B cell (primary cell): ENCODE measurements at regions not wholly inside any gene's neighbourhood (a gene's known extent, or its start where the extent isn't known, plus 50 kb on each side); places are given as distances from the start of the nearest gene placed in this dataset.

Source experiments
- ATAC-seq: fragments of 200-7000 bp; cut with Tn5 transposase; one replicate; pipeline ENCODE4 v1.10.0; 2021; ENCODE audit warnings: low read depth, mild to moderate bottlenecking, moderate number of reproducible peaks, moderate library complexity
- CTCF ChIA-PET: fragments of 350-600 bp; sonication (Branson Sonifier 250); formaldehyde crosslinking; loops from one replicate; lab custom pipeline; 2021; ENCODE audit warnings: antibody characterized with exemption, inconsistent platforms; lab: Charles Lee
- POLR2A ChIA-PET: fragments of 350-600 bp; sonication (Branson Sonifier 250); formaldehyde crosslinking; loops from one replicate; lab custom pipeline; 2021; ENCODE audit warnings: antibody characterized with exemption; lab: Charles Lee
- DNase-seq: peaks from one replicate; pipeline ENCODE4 v3.0.0; 2013
- H2AFZ ChIP-seq: 2 replicates; pipeline ENCODE4 v1.6.1; 2012; ENCODE audit warnings: mild to moderate bottlenecking, low read depth, low read length; ENCODE audit not compliant: insufficient read depth, poor library complexity, severe bottlenecking
- H3K27ac ChIP-seq, 2 donors: 1 replicate in 1 of 2; 2 replicates in 1 of 2; pipeline ENCODE4 v1.5.1; 2012 to 2013; ENCODE audit warnings: low read length in 2 of 2, mild to moderate bottlenecking in 2 of 2, moderate library complexity in 1 of 2
- H3K27me3 ChIP-seq, 4 experiments: fragments of 200-600 bp in 1 of 4; sonication (generic) in 1 of 4; replicated peaks in 1 of 4; 1 replicate in 2 of 4; 2 replicates in 2 of 4; pipeline versions ENCODE4 v1.6.1 to v1.7.0; 2013 to 2016; ENCODE audit warnings: low read length in 3 of 4, mild to moderate bottlenecking in 2 of 4, mixed read lengths in 1 of 4, moderate library complexity in 1 of 4; ENCODE audit not compliant: insufficient read depth in 4 of 4, control insufficient read depth in 3 of 4; ENCODE audit errors: control extremely low read depth in 1 of 4
- H3K36me3 ChIP-seq, 2 experiments: replicated peaks in 1 of 2; 1 replicate in 1 of 2; 2 replicates in 1 of 2; pipeline versions ENCODE4 v1.6.1 to v1.7.1; 2013; ENCODE audit warnings: low read length in 1 of 2; ENCODE audit not compliant: insufficient read depth in 2 of 2, control insufficient read depth in 1 of 2; ENCODE audit errors: control extremely low read depth in 1 of 2, extremely low read depth in 1 of 2
- H3K4me1 ChIP-seq, 2 donors: fragments of 200-600 bp in 1 of 2; sonication (generic) in 1 of 2; 1 replicate in 1 of 2; 2 replicates in 1 of 2; pipeline versions ENCODE4 v1.5.1 to v1.6.1; 2013 to 2017; ENCODE audit warnings: low read length in 2 of 2; ENCODE audit not compliant: control insufficient read depth in 2 of 2, insufficient read depth in 2 of 2
- H3K4me2 ChIP-seq: replicated peaks from 2 replicates; pipeline ENCODE3; 2012; ENCODE audit warnings: mild to moderate bottlenecking, low read depth, low read length; ENCODE audit not compliant: poor library complexity, severe bottlenecking
- H3K4me3 ChIP-seq, 5 experiments: fragments of 200-600 bp in 1 of 5; sonication (generic) in 1 of 5; 1 replicate in 3 of 5; 2 replicates in 2 of 5; pipeline versions ENCODE4 v1.5.1 to v1.7.0; 2011 to 2016; ENCODE audit warnings: low read length in 4 of 5, mild to moderate bottlenecking in 4 of 5, low read depth in 2 of 5, control low read depth in 1 of 5, moderate library complexity in 1 of 5; ENCODE audit not compliant: insufficient read depth in 1 of 5; ENCODE audit errors: control extremely low read depth in 1 of 5, extremely low read depth in 1 of 5
- H3K79me2 ChIP-seq: fragments of 200-600 bp; sonication (generic); one replicate; pipeline ENCODE4 v1.6.0; 2016; ENCODE audit warnings: low read length; ENCODE audit not compliant: control insufficient read depth, insufficient read depth
- H3K9ac ChIP-seq: fragments of 200-600 bp; sonication (generic); 2 replicates; pipeline ENCODE4 v1.6.1; 2017; ENCODE audit warnings: mild to moderate bottlenecking, low read length, moderate library complexity
- H3K9me3 ChIP-seq, 3 donors: one replicate each; pipeline versions ENCODE4 v1.6.1 to v1.7.1; 2013; ENCODE audit warnings: low read length in 2 of 3; ENCODE audit not compliant: control insufficient read depth in 2 of 3, insufficient read depth in 1 of 3; ENCODE audit errors: control extremely low read depth in 1 of 3
- H4K20me1 ChIP-seq: 2 replicates; pipeline ENCODE4 v1.6.0; 2012; ENCODE audit warnings: mild to moderate bottlenecking, low read length; ENCODE audit not compliant: insufficient read depth, control insufficient read depth, poor library complexity, severe bottlenecking
- H3K27ac Mint-ChIP-seq: one replicate; pipeline ENCODE4 v1.8.0; 2021; ENCODE audit warnings: mixed read lengths
- H3K27me3 Mint-ChIP-seq: one replicate; pipeline ENCODE4 v1.8.0; 2021; ENCODE audit warnings: mixed read lengths
- H3K4me1 Mint-ChIP-seq: one replicate; pipeline ENCODE4 v1.8.0; 2021; ENCODE audit warnings: mixed read lengths
- H3K4me3 Mint-ChIP-seq: one replicate; pipeline ENCODE4 v1.8.0; 2021; ENCODE audit warnings: mixed read lengths
- H3K9me3 Mint-ChIP-seq: one replicate; pipeline ENCODE4 v1.8.0; 2022; ENCODE audit warnings: mixed read lengths; ENCODE audit not compliant: insufficient read depth
- CTCF ChIP-seq: fragments of 200-600 bp; IDR thresholded peaks from one replicate; pipeline ENCODE4 v1.8.0; 2022; ENCODE audit warnings: antibody characterized with exemption, mild to moderate bottlenecking
- EZH2 ChIP-seq: IDR thresholded peaks from 2 replicates; pipeline ENCODE4 v1.6.1; 2012; ENCODE audit warnings: borderline replicate concordance, low read depth, mild to moderate bottlenecking, moderate library complexity, low read length; ENCODE audit not compliant: insufficient read depth, poor library complexity, severe bottlenecking
- WGBS: methylation state at CpG from one replicate; pipeline ENCODE4 v1.1.5; 2013; ENCODE audit warnings: missing lambda C conversion rate; ENCODE audit not compliant: insufficient coverage; 5-methylcytosine and 5-hydroxymethylcytosine counted together
- intact Hi-C: fragments of 100-400 bp; cut with micrococcal nuclease; formaldehyde crosslinking; loops from one replicate; pipeline ENCODE4 v1.10.0; 2022

GRCh38 chr18:78448106-78448505, 531.5 kb upstream of the SALL3 start:
- WGBS, result 76% methylated on average over 5 of the region's 5 CpGs
- H3K4me3 ChIP-seq, result no peak overlapping the region
- peaks cover 0 to 25% (median 0%) of the 10 kb centered on the region in 3 donors for H3K9me3 ChIP-seq
- no peaks in the 10 kb centered on the region for H3K36me3 ChIP-seq
- no peaks in the 10 kb centered on the region for H3K79me2 ChIP-seq
- H3K4me2 ChIP-seq, result no peak overlapping the region
- ChIA-PET POLR2A (no interaction called here), CTCF (no interaction called here)
- H3K9ac ChIP-seq, result no peak overlapping the region
- TF ChIP-seq EZH2 (no peak), CTCF (no peak)
- Mint-ChIP-seq H3K27ac (no peak overlapping the region), H3K9me3 (no peaks in the 10 kb centered on the region), H3K4me3 (no peak overlapping the region), H3K4me1 (no peaks in the 10 kb centered on the region), H3K27me3 (no peaks in the 10 kb centered on the region)
- H2AFZ ChIP-seq, result no peak overlapping the region
- no peaks in the 10 kb centered on the region for H4K20me1 ChIP-seq
- DNase-seq, result no peak
- no peak overlapping the region for H3K27ac ChIP-seq
- H3K4me1 ChIP-seq, result no peaks in the 10 kb centered on the region
- intact Hi-C loops, result no loop called here
- ATAC-seq, result no peak
- no peaks in the 10 kb centered on the region for H3K27me3 ChIP-seq

- H3K4me3 ChIP-seq, result no peak overlapping the region
- CTCF ChIA-PET, result no interaction called here
- H3K9ac ChIP-seq, result no peak overlapping the region
- H3K27ac ChIP-seq, result no peak overlapping the region
- H4K20me1 ChIP-seq, result no peaks in the 10 kb centered on the region
- no peak overlapping the region for H3K4me2 ChIP-seq
- no peaks in the 10 kb centered on the region for H3K36me3 ChIP-seq
- H2AFZ ChIP-seq, result no peak overlapping the region
- no peaks in the 10 kb centered on the region for H3K27me3 ChIP-seq
- H3K4me1 Mint-ChIP-seq, result no peaks in the 10 kb centered on the region
- no peaks in the 10 kb centered on the region for H3K27me3 Mint-ChIP-seq
- no peaks in the 10 kb centered on the region for H3K9me3 Mint-ChIP-seq
- no peak overlapping the region for H3K27ac Mint-ChIP-seq
- TF ChIP-seq EZH2 (no peak), CTCF (no peak)
- H3K4me1 ChIP-seq, result no peaks in the 10 kb centered on the region
- H3K4me3 Mint-ChIP-seq, result no peak overlapping the region
- intact Hi-C loops, result no loop called here
- ATAC-seq (no peak), DNase-seq (no peak)
- POLR2A ChIA-PET, result no interaction called here
- no peaks in the 10 kb centered on the region for H3K79me2 ChIP-seq
- H3K9me3 ChIP-seq, result peaks cover 0 to 25% (median 0%) of the 10 kb centered on the region in 3 donors
- 95% methylated on average over 2 of the region's 3 CpGs for WGBS
Observed at GRCh38 chr18:78448591-78448990, 531.0 kb upstream of the SALL3 start.
